Right cardiac atrium (tissue), 5 donors: ENCODE measurements at regions not wholly inside any gene's neighbourhood (a gene's known extent, or its start where the extent isn't known, plus 50 kb on each side); places are given as distances from the start of the nearest gene placed in this dataset.
"Not testable (repeated sequence)": the region's sequence is repeated elsewhere in the genome, so short reads cannot be mapped to it uniquely, and the experiment has no call there.

Experiments
- ATAC-seq, 2 donors: fragments of 200-7000 bp; cut with Tn5 transposase; one replicate each; pipeline versions ENCODE4 v1.8.0 to v1.9.1; 2020; ENCODE audit warnings: moderate library complexity in 2 of 2, mild to moderate bottlenecking in 1 of 2
- DNase-seq, 3 donors: peaks; one replicate each; pipeline ENCODE4 v3.0.0-alpha.2; 2020
- H3K27ac ChIP-seq: one replicate; pipeline ENCODE4 v1.5.1; 2013; ENCODE audit warnings: mild to moderate bottlenecking, low read length, control low read depth, moderate library complexity
- H3K27me3 ChIP-seq: one replicate; pipeline ENCODE4 v1.6.1; 2013; ENCODE audit not compliant: control insufficient read depth, insufficient read depth
- H3K4me1 ChIP-seq: one replicate; pipeline ENCODE4 v1.6.1; 2013; ENCODE audit warnings: low read length; ENCODE audit not compliant: control insufficient read depth, insufficient read depth
- H3K4me3 ChIP-seq: one replicate; pipeline ENCODE4 v1.5.1; 2013; ENCODE audit warnings: low read length, control low read depth
- H3K9me3 ChIP-seq: one replicate; pipeline ENCODE4 v1.6.1; 2013; ENCODE audit warnings: low read length; ENCODE audit not compliant: control insufficient read depth
- WGBS: extraction: QIAGEN DNeasy Blood & Tissue Kit; methylation state at CpG from one replicate; pipeline ENCODE4 v1.1.7; 2013; 5-methylcytosine and 5-hydroxymethylcytosine counted together
- intact Hi-C, 4 donors: fragments of 100-400 bp; cut with DNase I; formaldehyde crosslinking; loops; one replicate each; pipeline versions ENCODE4 v1.11.0 to v1.14.0; 2022 to 2023
- donor health status: healthy with polysubstance abuse.
- donor health status: DM: no; HTN: yes; CAD: no.
- donor health status: DM: no; HTN: no; CAD: no.
- donor health status: DM: no; HTN: yes; CAD: no; lungs with severe emphysema.
- donor health status: DM: yes; HTN: yes; CAD: no.

GRCh38 chr5:117562647-117563046, 988.0 kb upstream of the SEMA6A start:
- intact Hi-C loops, result no loop called here

DNA sequence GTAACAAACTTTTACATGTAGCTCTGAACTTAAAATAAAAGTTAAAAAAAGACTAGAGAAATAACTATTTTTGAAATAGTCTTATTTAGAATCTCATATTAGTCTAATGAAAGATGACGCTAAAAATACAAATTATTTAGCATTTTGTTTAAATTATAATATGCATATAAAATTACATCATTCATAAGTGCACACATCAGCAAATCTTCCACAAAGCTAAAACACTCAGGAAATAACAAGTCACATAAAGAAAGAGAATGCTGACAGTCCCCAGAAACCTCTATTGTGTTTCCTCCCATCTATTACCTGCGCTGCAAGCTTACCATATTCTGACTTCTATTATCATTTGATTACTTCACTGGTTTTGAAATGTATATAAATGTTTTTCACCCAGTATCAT, 986.9 kb upstream of the SEMA6A start:
- Histone ChIP-seq H3K27me3 (no peaks in the 10 kb centered on the region), H3K9me3 (no peaks in the 10 kb centered on the region), H3K4me3 (no peak overlapping the region), H3K27ac (no peak overlapping the region), H3K4me1 (no peaks in the 10 kb centered on the region)
- WGBS, result 94% methylated on average over 2 of the region's 2 CpGs
- intact Hi-C loops, result no loop called here
- ATAC-seq (no peak), DNase-seq (no peak)

More at GRCh38 chr5:117562647-117563046, 988.0 kb upstream of the SEMA6A start:
- WGBS, result 96% methylated on average over 1 of the region's 1 CpG
- no peak for DNase-seq
- no peaks in the 10 kb centered on the region for H3K9me3 ChIP-seq
- no peak overlapping the region for H3K4me3 ChIP-seq
- no peaks in the 10 kb centered on the region for H3K4me1 ChIP-seq
- no peak for ATAC-seq
- H3K27ac ChIP-seq, result no peak overlapping the region
- H3K27me3 ChIP-seq, result no peaks in the 10 kb centered on the region

DNA sequence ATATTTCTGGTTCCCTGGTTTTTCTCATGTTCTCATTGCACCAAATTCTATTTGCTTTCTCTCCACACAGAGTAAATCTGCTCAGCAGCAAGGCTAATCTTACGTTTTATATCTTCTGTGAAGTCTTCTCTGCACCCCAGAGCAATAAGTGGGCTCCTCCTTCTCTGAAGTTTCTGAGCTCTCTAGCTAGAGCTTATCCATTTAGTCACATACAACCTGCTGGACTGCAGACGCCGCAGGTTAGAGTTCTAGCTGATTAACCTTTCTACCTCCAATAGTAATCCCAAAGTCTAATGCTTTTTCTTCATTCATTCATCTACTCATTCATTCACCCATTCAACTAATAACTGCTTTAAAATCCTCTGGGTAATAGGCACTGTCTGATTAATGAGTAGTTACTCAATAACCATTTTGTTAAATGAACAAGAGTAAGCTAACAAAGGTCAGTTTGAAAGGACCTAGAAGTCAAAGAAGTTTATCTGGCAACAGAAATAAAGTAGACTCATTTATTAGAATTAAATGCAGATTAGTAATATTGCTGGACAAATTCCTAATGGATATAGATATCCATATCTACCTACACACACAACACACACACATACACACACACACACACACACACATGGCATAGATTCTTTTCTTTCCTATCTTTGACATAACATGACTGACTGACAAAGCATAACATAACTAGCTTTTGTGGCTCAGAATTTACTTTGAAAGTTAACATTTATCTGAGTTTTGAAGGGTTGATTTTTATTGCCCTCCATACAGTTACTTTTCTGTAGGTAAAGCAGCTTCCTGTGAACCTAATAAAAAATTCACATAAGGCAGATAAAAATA, 984.6 kb upstream of the SEMA6A start:
- no peak overlapping the region for H3K27ac ChIP-seq
- DNase-seq, result no peak
- intact Hi-C loops, result no loop called here
- no peaks in the 10 kb centered on the region for H3K9me3 ChIP-seq
- WGBS, result 74% methylated on average over 3 of the region's 3 CpGs
- H3K27me3 ChIP-seq, result no peaks in the 10 kb centered on the region
- no peaks in the 10 kb centered on the region for H3K4me1 ChIP-seq
- ATAC-seq, result no peak
- no peak overlapping the region for H3K4me3 ChIP-seq

GRCh38 chr5:117551236-117551635, 976.6 kb upstream of the SEMA6A start:
- Histone ChIP-seq H3K27ac (no peak overlapping the region), H3K4me1 (no peaks in the 10 kb centered on the region), H3K4me3 (no peak overlapping the region), H3K27me3 (no peaks in the 10 kb centered on the region), H3K9me3 (no peaks in the 10 kb centered on the region)
- 86% methylated on average over 2 of the region's 2 CpGs for WGBS
- ATAC-seq, result no peak
- intact Hi-C loops, result no loop called here
- peak in 1 of 3 donors; percentile 26 for DNase-seq

DNA sequence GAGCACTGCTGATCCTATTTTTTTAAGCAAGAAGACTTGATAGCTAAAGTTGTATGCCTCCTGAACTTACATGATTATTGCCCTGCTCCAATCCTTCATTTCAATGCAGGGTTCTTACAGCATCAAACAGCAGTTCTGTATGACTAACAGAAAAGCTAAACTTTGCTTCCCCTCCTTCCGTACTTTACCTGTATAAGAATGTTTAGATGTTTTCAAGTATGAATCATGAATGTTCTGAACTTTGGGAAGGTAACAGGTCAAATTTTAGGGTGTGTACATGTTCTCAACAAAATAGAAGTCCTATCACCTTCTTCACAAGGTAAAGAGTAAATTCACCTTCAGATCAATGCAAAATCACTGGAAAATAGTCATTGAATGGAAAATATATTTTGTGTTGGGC, 972.6 kb upstream of the SEMA6A start:
- Histone ChIP-seq H3K27ac (no peak overlapping the region), H3K27me3 (no peaks in the 10 kb centered on the region), H3K4me1 (no peaks in the 10 kb centered on the region), H3K9me3 (no peaks in the 10 kb centered on the region), H3K4me3 (no peak overlapping the region)
- no peak for ATAC-seq
- no peak for DNase-seq
- 90% methylated on average over 1 of the region's 1 CpG for WGBS
- intact Hi-C loops, result no loop called here

DNA sequence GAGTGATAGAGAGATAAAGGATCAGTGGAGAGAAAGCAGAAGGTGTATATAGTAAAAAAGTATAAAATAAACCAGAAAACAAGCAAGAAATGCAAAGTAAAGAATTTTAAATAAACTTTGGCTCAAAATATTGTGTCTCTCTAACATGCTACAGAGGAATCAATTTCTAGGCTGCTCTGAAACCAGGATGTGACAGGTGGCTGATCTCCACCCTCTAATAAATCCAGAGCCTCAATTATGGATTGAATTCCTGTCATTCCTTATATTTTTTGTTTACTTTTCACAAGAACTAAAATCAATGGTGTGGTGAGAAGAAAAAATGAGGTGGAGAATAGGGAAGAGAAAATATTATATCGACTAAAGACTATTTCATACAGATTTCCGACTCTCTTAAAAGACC, 965.1 kb upstream of the SEMA6A start:
- DNase-seq (no peak), ATAC-seq (no peak)
- Histone ChIP-seq H3K4me1 (no peaks in the 10 kb centered on the region), H3K27me3 (no peaks in the 10 kb centered on the region), H3K4me3 (no peak overlapping the region), H3K27ac (no peak overlapping the region), H3K9me3 (no peaks in the 10 kb centered on the region)
- WGBS, result 93% methylated on average over 2 of the region's 2 CpGs
- intact Hi-C loops, result no loop called here

GRCh38 chr5:117533792-117534191, 959.2 kb upstream of the SEMA6A start:
- DNase-seq (no peak), ATAC-seq (no peak)
- H3K4me1 ChIP-seq, result no peaks in the 10 kb centered on the region
- no peak overlapping the region for H3K27ac ChIP-seq
- intact Hi-C loops, result no loop called here
- no peak overlapping the region for H3K4me3 ChIP-seq
- no peaks in the 10 kb centered on the region for H3K27me3 ChIP-seq
- 96% methylated on average over 2 of the region's 2 CpGs for WGBS
- no peaks in the 10 kb centered on the region for H3K9me3 ChIP-seq

DNA sequence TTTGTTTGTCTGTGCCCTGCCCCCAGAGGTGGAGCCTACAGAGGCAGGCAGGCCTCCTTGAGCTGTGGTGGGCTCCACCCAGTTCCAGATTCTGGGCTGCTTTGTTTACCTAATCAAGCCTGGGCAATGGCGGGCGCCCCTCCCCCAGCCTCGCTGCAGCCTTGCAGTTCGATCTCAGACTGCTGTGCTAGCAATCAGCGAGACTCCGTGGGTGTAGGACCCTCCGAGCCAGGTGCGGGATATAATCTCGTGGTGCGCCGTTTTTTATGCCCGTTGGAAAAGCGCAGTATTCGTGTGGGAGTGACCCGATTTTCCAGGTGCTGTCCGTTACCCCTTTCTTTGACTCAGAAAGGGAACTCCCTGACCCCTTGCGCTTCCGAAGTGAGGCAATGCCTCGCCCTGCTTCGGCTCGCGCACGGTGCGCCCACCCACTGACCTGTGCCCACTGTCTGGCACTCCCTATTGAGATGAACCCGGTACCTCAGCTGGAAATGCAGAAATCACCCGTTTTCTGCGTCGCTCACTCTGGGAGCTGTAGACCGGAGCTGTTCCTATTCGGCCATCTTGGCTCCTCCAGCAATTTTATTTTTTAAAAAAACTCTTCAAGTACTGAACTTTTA, 958.5 kb upstream of the SEMA6A start:
- ATAC-seq, intact Hi-C loops, H3K9me3 ChIP-seq, DNase-seq, H3K4me3 ChIP-seq, H3K27me3 ChIP-seq, H3K4me1 ChIP-seq, H3K27ac ChIP-seq: not testable (repeated sequence)
- 97% methylated on average over 30 of the region's 30 CpGs for WGBS

GRCh38 chr5:117519957-117520500, 945.4 kb upstream of the SEMA6A start:
- no peaks in the 10 kb centered on the region for H3K4me1 ChIP-seq

DNA sequence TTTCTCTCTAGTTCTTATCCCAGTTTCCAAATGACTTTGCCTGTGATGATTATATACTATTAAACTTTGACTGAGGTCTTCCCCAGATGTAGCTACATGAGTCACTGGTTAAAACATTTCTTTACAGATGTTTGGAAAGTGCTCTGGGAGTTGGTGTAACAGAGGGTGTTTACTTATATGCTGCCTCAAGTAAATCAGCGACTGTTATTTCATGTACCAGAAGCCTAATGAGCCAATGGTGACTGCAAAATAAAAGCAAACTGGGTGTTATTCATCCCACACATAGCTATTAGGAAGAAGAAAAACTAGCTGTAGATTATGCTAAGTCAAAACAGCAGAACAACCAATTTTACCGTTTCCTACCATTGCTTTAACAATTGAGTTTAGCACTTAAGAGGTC, 929.7 kb upstream of the SEMA6A start:
- DNase-seq, result no peak
- Histone ChIP-seq H3K4me3 (no peak overlapping the region), H3K27me3 (no peaks in the 10 kb centered on the region), H3K9me3 (no peaks in the 10 kb centered on the region), H3K27ac (no peak overlapping the region), H3K4me1 (no peaks in the 10 kb centered on the region)
- ATAC-seq, result no peak
- WGBS, result 68% methylated on average over 2 of the region's 2 CpGs
- intact Hi-C loops, result no loop called here

More at GRCh38 chr5:117519957-117520500, 945.4 kb upstream of the SEMA6A start:
- Histone ChIP-seq H3K27me3 (no peaks in the 10 kb centered on the region), H3K4me3 (no peak overlapping the region), H3K9me3 (no peaks in the 10 kb centered on the region), H3K27ac (no peak overlapping the region)
- no peak for DNase-seq
- ATAC-seq, result no peak
- 49% methylated on average over 3 of the region's 3 CpGs for WGBS
- intact Hi-C loops, result no loop called here

DNA sequence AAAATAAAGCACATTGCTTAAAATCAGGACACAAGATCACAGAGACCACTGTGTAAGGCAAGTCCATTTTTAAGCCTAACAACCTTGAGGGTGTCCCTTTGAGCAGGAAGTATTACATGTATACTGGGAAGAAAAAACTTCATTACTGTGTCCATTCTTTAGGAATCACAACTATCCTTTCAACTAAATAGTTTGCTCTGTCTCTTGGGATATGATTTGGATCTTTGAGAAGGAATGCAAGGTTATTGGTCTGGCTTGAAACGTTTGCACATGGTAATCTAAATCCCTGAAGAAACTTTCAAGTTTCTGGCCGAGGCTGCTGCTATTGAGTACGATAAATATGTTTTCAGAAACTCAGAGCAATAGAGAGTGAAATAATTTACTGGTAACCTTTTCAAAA, 923.0 kb upstream of the SEMA6A start:
- Histone ChIP-seq H3K4me1 (no peaks in the 10 kb centered on the region), H3K27ac (no peak overlapping the region), H3K4me3 (no peak overlapping the region), H3K9me3 (no peaks in the 10 kb centered on the region), H3K27me3 (no peaks in the 10 kb centered on the region)
- 40% methylated on average over 3 of the region's 3 CpGs for WGBS
- intact Hi-C loops, result no loop called here
- DNase-seq, result no peak
- ATAC-seq, result no peak
